ENCODE measurements at regions not wholly inside any gene's neighbourhood (a gene's known extent, or its start where the extent isn't known, plus 50 kb on each side); places are given as distances from the start of the nearest gene placed in this dataset.
"Not testable (repeated sequence)": the region's sequence is repeated elsewhere in the genome, so short reads cannot be mapped to it uniquely, and the experiment has no call there.

- no peak for TF ChIP-seq CTCF (IDR thresholded peaks at IDR 0.05)
- no peak for DNase-seq
- no peak for ATAC-seq
- Histone ChIP-seq H3K36me3 (no peaks in the 10 kb centered on the region), H3K4me3 (no peak overlapping the region), H3K27ac (no peak overlapping the region), H3K4me1 (no peaks in the 10 kb centered on the region), H3K27me3 (peaks cover 0 to 31% of the 10 kb centered on the region in 2 donors), H3K9me3 (no peaks in the 10 kb centered on the region)
- intact Hi-C loops (cut with DNase I) = no loop called here
These were observed 312.7 kb upstream of the B3GAT1 start for GRCh38 chr11:134724779-134725140.

GRCh38 chr11:134724106-134724778 lies 312.2 kb upstream of the B3GAT1 start:
- Histone ChIP-seq H3K36me3 (no peaks in the 10 kb centered on the region), H3K4me3 (no peak overlapping the region), H3K9me3 (no peaks in the 10 kb centered on the region), H3K27me3 (peaks cover 0 to 31% of the 10 kb centered on the region in 2 donors), H3K4me1 (no peaks in the 10 kb centered on the region), H3K27ac (no peak overlapping the region)
- ATAC-seq (no peak), DNase-seq (no peak)
- intact Hi-C loops (cut with DNase I) = no loop called here
- no peak for TF ChIP-seq CTCF (IDR thresholded peaks at IDR 0.05)

GRCh38 chr11:134720691-134721070 lies 308.6 kb upstream of the B3GAT1 start:
- peaks cover 0 to 13% of the 10 kb centered on the region in 2 donors for H3K27me3 ChIP-seq
- H3K4me3 ChIP-seq; H3K4me1 ChIP-seq; intact Hi-C loops (cut with DNase I); DNase-seq; ATAC-seq; H3K36me3 ChIP-seq; H3K27ac ChIP-seq; H3K9me3 ChIP-seq: not testable (repeated sequence)

- H3K4me1 ChIP-seq; DNase-seq; H3K36me3 ChIP-seq; H3K27ac ChIP-seq; H3K9me3 ChIP-seq; H3K4me3 ChIP-seq; H3K27me3 ChIP-seq; intact Hi-C loops (cut with DNase I); ATAC-seq: not testable (repeated sequence)
These were observed 308.1 kb upstream of the B3GAT1 start for GRCh38 chr11:134719940-134720690.

- peaks cover under 1 to 4% of the 10 kb centered on the region in 2 donors for H3K27me3 ChIP-seq
- no peaks in the 10 kb centered on the region for H3K36me3 ChIP-seq
- no peak for DNase-seq
- H3K4me3 ChIP-seq = no peak overlapping the region
- no peaks in the 10 kb centered on the region for H3K9me3 ChIP-seq
- no peak overlapping the region for H3K27ac ChIP-seq
- intact Hi-C loops (cut with DNase I) = no loop called here
- no peaks in the 10 kb centered on the region for H3K4me1 ChIP-seq
- TF ChIP-seq CTCF (IDR thresholded peaks at IDR 0.05) = no peak
- no peak for ATAC-seq
These were observed 307.4 kb upstream of the B3GAT1 start for GRCh38 chr11:134719397-134719796.

- Histone ChIP-seq H3K4me3 (no peak overlapping the region), H3K36me3 (no peaks in the 10 kb centered on the region), H3K9me3 (no peaks in the 10 kb centered on the region), H3K27me3 (peaks cover 4 to 6% of the 10 kb centered on the region in 2 donors), H3K4me1 (no peaks in the 10 kb centered on the region), H3K27ac (no peak overlapping the region)
- no peak for TF ChIP-seq CTCF (IDR thresholded peaks at IDR 0.05)
- no peak for ATAC-seq
- DNase-seq = no peak
- intact Hi-C loops (cut with DNase I) = no loop called here
These were observed 304.5 kb upstream of the B3GAT1 start for GRCh38 chr11:134716582-134716981.

Measured in left lung (tissue), 4 donors.